BLaER1 treated with 17β-estradiol and CSF1 and Interleukin-3, amounts not matched to agents 10 nM and 100 nM (cell line): ENCODE measurements at regions not wholly inside any gene's neighbourhood (a gene's known extent, or its start where the extent isn't known, plus 50 kb on each side); places are given as distances from the start of the nearest gene placed in this dataset.

Experiments used
- H3K27ac ChIP-seq, 11 experiments: shearing (Covaris generic); formaldehyde crosslinking; 2 replicates each; pipeline ENCODE4 v1.8.1; 2022
- H3K27me3 ChIP-seq, 11 experiments: shearing (Covaris generic); formaldehyde crosslinking; 2 replicates each; pipeline ENCODE4 v1.8.1; 2022
- H3K36me3 ChIP-seq, 11 experiments: shearing (Covaris generic); formaldehyde crosslinking; 2 replicates each; pipeline ENCODE4 v1.8.1; 2022
- H3K4me1 ChIP-seq, 10 experiments: shearing (Covaris generic); formaldehyde crosslinking; 2 replicates each; pipeline ENCODE4 v1.8.1; 2022
- H3K4me2 ChIP-seq, 11 experiments: shearing (Covaris generic); formaldehyde crosslinking; 2 replicates each; pipeline ENCODE4 v1.8.1; 2022
- H3K4me3 ChIP-seq, 10 experiments: shearing (Covaris generic); formaldehyde crosslinking; 2 replicates each; pipeline ENCODE4 v1.8.1; 2022
- H3K9ac ChIP-seq, 11 experiments: shearing (Covaris generic); formaldehyde crosslinking; 2 replicates each; pipeline ENCODE4 v1.8.1; 2022
- H3K9me3 ChIP-seq, 11 experiments: shearing (Covaris generic); formaldehyde crosslinking; replicated peaks in 1 of 11; 2 replicates each; pipeline ENCODE4 v1.8.1; 2022
- H4K20me1 ChIP-seq, 11 experiments: shearing (Covaris generic); formaldehyde crosslinking; 2 replicates each; pipeline ENCODE4 v1.8.1; 2022
- Cebpa-rat ChIP-seq, 11 experiments: shearing (Covaris generic); IDR thresholded peaks; 2 replicates each; pipeline ENCODE4 v1.8.1; 2022

- H3K27me3 ChIP-seq, result no peaks in the 10 kb centered on the region
- H3K9me3 ChIP-seq, result no peaks in the 10 kb centered on the region
- H3K36me3 ChIP-seq, result peaks cover 0 to 6% (median 2%) of the 10 kb centered on the region in 11 experiments; a peak in 4 of 22 replicates
- no peaks in the 10 kb centered on the region for H4K20me1 ChIP-seq
- H3K4me2 ChIP-seq, result no peak overlapping the region
- H3K4me1 ChIP-seq, result peaks cover 20 to 31% (median 27%) of the 10 kb centered on the region in 10 experiments
- no peak overlapping the region for H3K4me3 ChIP-seq
- no peak overlapping the region for H3K27ac ChIP-seq
- no peak overlapping the region for H3K9ac ChIP-seq
- no peak for TF ChIP-seq Cebpa-rat (IDR thresholded peaks at IDR 0.05)
Measured at GRCh38 chr6:167049275-167049674, 50.1 kb downstream of the CEP43 start.

DNA sequence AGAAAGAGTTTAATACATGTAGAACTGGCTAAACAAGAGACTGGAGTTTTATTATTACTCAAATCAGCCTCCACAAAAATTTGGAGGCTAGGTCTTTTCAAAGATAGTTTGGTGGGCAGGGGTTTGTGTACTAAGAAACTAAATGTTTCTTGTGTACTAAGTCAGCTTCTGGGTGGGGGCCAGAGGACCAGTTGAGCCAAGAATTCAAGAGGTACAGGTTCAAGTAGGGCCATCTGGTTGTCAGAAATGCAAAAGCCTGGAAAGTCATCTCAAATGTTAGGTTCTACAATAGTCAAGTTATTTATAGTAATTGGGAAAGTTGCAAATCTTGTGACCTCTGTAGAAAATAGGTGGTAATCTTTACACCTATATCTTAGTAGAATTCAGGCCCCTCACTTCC lies 51.7 kb downstream of the CEP43 start:
- no peak overlapping the region for H3K27ac ChIP-seq
- no peak overlapping the region for H3K9ac ChIP-seq
- TF ChIP-seq Cebpa-rat (IDR thresholded peaks at IDR 0.05), result no peak
- no peak overlapping the region for H3K4me3 ChIP-seq
- H3K36me3 ChIP-seq, result 0 out of 22 replicates have a peak, but pooled peaks cover 0 to 2% (median 0%) of the 10 kb centered on the region in 11 experiments
- peaks cover 22 to 47% (median 43%) of the 10 kb centered on the region in 10 experiments for H3K4me1 ChIP-seq
- no peaks in the 10 kb centered on the region for H4K20me1 ChIP-seq
- no peak overlapping the region for H3K4me2 ChIP-seq
- no peaks in the 10 kb centered on the region for H3K9me3 ChIP-seq
- H3K27me3 ChIP-seq, result no peaks in the 10 kb centered on the region

DNA sequence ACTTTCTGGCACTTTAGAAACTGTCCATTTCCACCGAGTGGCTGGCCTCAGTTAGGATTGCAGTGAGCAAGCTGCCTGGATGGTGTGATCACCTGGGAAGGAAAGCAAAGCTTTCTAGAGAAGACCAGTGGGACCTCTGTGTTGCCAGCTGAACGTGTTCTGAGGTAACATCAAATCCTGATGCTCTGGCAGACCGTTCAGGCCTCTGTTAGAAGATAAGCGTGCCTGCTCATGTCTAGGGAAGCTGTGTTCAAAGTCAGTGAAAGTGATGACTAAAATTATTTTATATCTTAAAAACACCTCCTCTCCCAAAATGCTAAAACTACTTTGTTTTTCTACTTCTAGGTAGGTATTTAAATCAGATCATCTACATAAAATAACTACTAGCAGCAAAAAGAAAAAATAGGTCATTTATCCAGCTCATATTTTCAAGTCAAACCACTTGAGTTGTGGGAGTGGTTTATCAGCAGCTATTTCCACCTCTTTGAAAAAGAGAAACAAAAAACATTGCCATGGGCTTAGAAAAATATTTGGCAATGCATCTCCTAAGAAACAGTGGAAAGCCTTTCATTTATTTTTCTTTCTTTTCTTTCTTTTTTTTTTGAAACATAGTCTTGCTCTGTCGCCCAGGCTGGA lies 54.8 kb downstream of the CEP43 start:
- no peak overlapping the region for H3K4me3 ChIP-seq
- peak overlapping the region in 5 of 11 experiments; percentile 24 to 68 (median 48); a peak in 6 of 22 replicates for H3K4me2 ChIP-seq

DNA sequence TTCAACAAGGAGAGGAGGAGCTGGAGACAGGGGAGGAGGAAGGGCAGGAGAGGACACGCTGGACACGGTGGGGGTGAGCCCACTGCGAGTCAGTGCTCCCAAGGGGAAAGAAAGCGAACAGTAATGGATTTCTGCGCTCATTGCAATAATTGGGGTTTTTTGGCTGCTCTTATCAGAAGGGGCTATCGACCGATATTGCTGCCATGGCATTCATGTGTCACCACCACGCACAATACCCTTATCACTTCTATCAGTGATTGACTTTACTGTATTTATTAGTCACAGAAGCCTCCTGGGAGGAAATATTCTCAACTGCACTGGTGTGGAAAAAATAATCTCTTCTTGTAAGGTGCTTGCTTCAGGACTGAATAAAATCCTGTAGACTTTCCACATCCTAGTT lies 55.8 kb downstream of the CEP43 start:
- Histone ChIP-seq H3K27ac (no peak overlapping the region), H4K20me1 (no peaks in the 10 kb centered on the region), H3K4me1 (peaks cover 10 to 37% (median 30%) of the 10 kb centered on the region in 10 experiments; a peak in 19 of 20 replicates), H3K4me2 (peak overlapping the region in 8 of 11 experiments; percentile 24 to 68 (median 44); a peak in 16 of 22 replicates), H3K9me3 (peaks cover 0 to 7% (median 0%) of the 10 kb centered on the region in 11 experiments; a peak in 1 of 22 replicates), H3K27me3 (no peaks in the 10 kb centered on the region), H3K4me3 (no peak overlapping the region), H3K9ac (no peak overlapping the region), H3K36me3 (0 out of 22 replicates have a peak, but pooled peaks cover 0 to 2% (median 0%) of the 10 kb centered on the region in 11 experiments)
- TF ChIP-seq Cebpa-rat (IDR thresholded peaks at IDR 0.05), result no peak

More for the DNA sequence above, 54.8 kb downstream of the CEP43 start:
- H3K4me1 ChIP-seq, result peaks cover 10 to 37% (median 30%) of the 10 kb centered on the region in 10 experiments; a peak in 19 of 20 replicates
- H3K27ac ChIP-seq, result no peak overlapping the region
- H4K20me1 ChIP-seq, result no peaks in the 10 kb centered on the region
- peaks cover 0 to 7% (median 0%) of the 10 kb centered on the region in 11 experiments; a peak in 1 of 22 replicates for H3K9me3 ChIP-seq
- TF ChIP-seq Cebpa-rat (IDR thresholded peaks at IDR 0.05), result no peak
- no peaks in the 10 kb centered on the region for H3K27me3 ChIP-seq
- H3K9ac ChIP-seq, result no peak overlapping the region
- H3K36me3 ChIP-seq, result 0 out of 22 replicates have a peak, but pooled peaks cover 0 to 2% (median 0%) of the 10 kb centered on the region in 11 experiments

GRCh38 chr6:167056370-167056769 lies 57.2 kb downstream of the CEP43 start:
- Histone ChIP-seq H3K4me3 (no peak overlapping the region), H3K36me3 (0 out of 22 replicates have a peak, but pooled peaks cover 0 to 2% (median 0%) of the 10 kb centered on the region in 11 experiments), H3K4me2 (peak overlapping the region; percentile 2 to 63 (median 48); a peak in 18 of 22 replicates), H3K9me3 (peaks cover 0 to 7% (median 0%) of the 10 kb centered on the region in 11 experiments; a peak in 1 of 22 replicates), H4K20me1 (no peaks in the 10 kb centered on the region), H3K27ac (no peak overlapping the region), H3K27me3 (no peaks in the 10 kb centered on the region), H3K9ac (no peak overlapping the region), H3K4me1 (peaks cover 10 to 37% (median 30%) of the 10 kb centered on the region in 10 experiments; a peak in 19 of 20 replicates)
- no peak for TF ChIP-seq Cebpa-rat (IDR thresholded peaks at IDR 0.05)

GRCh38 chr6:167058261-167058660 lies 59.1 kb downstream of the CEP43 start:
- Histone ChIP-seq H3K4me2 (no peak overlapping the region), H3K4me3 (no peak overlapping the region), H4K20me1 (no peaks in the 10 kb centered on the region), H3K27ac (no peak overlapping the region), H3K4me1 (peaks cover 10 to 37% (median 30%) of the 10 kb centered on the region in 10 experiments; a peak in 19 of 20 replicates), H3K9ac (no peak overlapping the region), H3K36me3 (no peaks in the 10 kb centered on the region), H3K27me3 (no peaks in the 10 kb centered on the region), H3K9me3 (peaks cover 0 to 7% (median 0%) of the 10 kb centered on the region in 11 experiments; a peak in 1 of 22 replicates)
- TF ChIP-seq Cebpa-rat (IDR thresholded peaks at IDR 0.05), result no peak
